Astrocyte (in vitro differentiated cells and primary cell): ENCODE measurements at regions not wholly inside any gene's neighbourhood (a gene's known extent, or its start where the extent isn't known, plus 50 kb on each side); places are given as distances from the start of the nearest gene placed in this dataset.

Source experiments
- DNase-seq: peaks from one replicate; pipeline ENCODE4 v3.0.0-alpha.2; 2010; ENCODE audit warnings: low read depth
- FAIRE-seq: peaks from 2 replicates; lab custom pipeline; 2011; peaks lifted over from hg19 to GRCh38; lab: Jason Lieb, UNC
- H2AFZ ChIP-seq: 2 replicates; pipeline ENCODE4 v1.6.0; 2012; ENCODE audit warnings: low read depth, low read length, inconsistent platforms
- H3K27ac ChIP-seq: 2 replicates; pipeline ENCODE4 v1.5.1; 2011; ENCODE audit warnings: low read depth, low read length, inconsistent platforms
- H3K27me3 ChIP-seq: 2 replicates; pipeline ENCODE4 v1.6.0; 2011; ENCODE audit warnings: low read length, inconsistent platforms; ENCODE audit not compliant: insufficient read depth
- H3K36me3 ChIP-seq: 2 replicates; pipeline ENCODE4 v1.5.1; 2011; ENCODE audit warnings: low read length, inconsistent platforms; ENCODE audit not compliant: insufficient read depth
- H3K4me1 ChIP-seq: 2 replicates; pipeline ENCODE4 v1.5.1; 2011; ENCODE audit warnings: low read length, inconsistent platforms; ENCODE audit not compliant: insufficient read depth
- H3K4me2 ChIP-seq: 2 replicates; pipeline ENCODE4 v1.6.0; 2012; ENCODE audit warnings: low read length, inconsistent platforms
- H3K4me3 ChIP-seq: 2 replicates; pipeline ENCODE4 v1.5.1; 2011; ENCODE audit warnings: low read depth, mild to moderate bottlenecking, low read length, inconsistent platforms; ENCODE audit not compliant: insufficient read depth
- H3K79me2 ChIP-seq: 2 replicates; pipeline ENCODE4 v1.6.0; 2012; ENCODE audit warnings: mild to moderate bottlenecking, low read length, inconsistent platforms; ENCODE audit not compliant: insufficient read depth
- H3K9ac ChIP-seq: 2 replicates; pipeline ENCODE4 v1.6.0; 2012; ENCODE audit warnings: mild to moderate bottlenecking, low read length, inconsistent platforms
- H3K9me3 ChIP-seq: 2 replicates; pipeline ENCODE4 v1.5.1; 2012; ENCODE audit warnings: low read depth, mild to moderate bottlenecking, low read length, inconsistent platforms; ENCODE audit not compliant: insufficient read depth
- H4K20me1 ChIP-seq: 2 replicates; pipeline ENCODE4 v1.6.0; 2012; ENCODE audit warnings: low read length, inconsistent platforms; ENCODE audit not compliant: insufficient read depth
- H3K27ac Mint-ChIP-seq: one replicate; pipeline ENCODE4 v1.8.0; 2021; ENCODE audit warnings: mild to moderate bottlenecking, mixed read lengths; ENCODE audit not compliant: unreplicated experiment
- H3K27me3 Mint-ChIP-seq: one replicate; pipeline ENCODE4 v1.8.0; 2021; ENCODE audit warnings: low read depth, mixed read lengths; ENCODE audit not compliant: unreplicated experiment
- H3K36me3 Mint-ChIP-seq: one replicate; pipeline ENCODE4 v1.8.0; 2021; ENCODE audit warnings: low read depth, mixed read lengths; ENCODE audit not compliant: unreplicated experiment
- H3K4me1 Mint-ChIP-seq: one replicate; pipeline ENCODE4 v1.8.0; 2021; ENCODE audit warnings: low read depth, mixed read lengths; ENCODE audit not compliant: unreplicated experiment
- H3K4me3 Mint-ChIP-seq: one replicate; pipeline ENCODE4 v1.8.0; 2021; ENCODE audit warnings: mild to moderate bottlenecking, moderate library complexity, mixed read lengths; ENCODE audit not compliant: unreplicated experiment
- H3K9me3 Mint-ChIP-seq: one replicate; pipeline ENCODE4 v1.8.0; 2021; ENCODE audit warnings: mild to moderate bottlenecking, mixed read lengths; ENCODE audit not compliant: unreplicated experiment
- CTCF ChIP-seq: IDR thresholded peaks from 2 replicates; pipeline ENCODE4 v1.5.1; 2011; ENCODE audit warnings: low read depth, mild to moderate bottlenecking, inconsistent platforms, low read length, moderate library complexity; ENCODE audit not compliant: insufficient read depth
- EZH2 ChIP-seq: IDR thresholded peaks from 2 replicates; pipeline ENCODE4 v1.6.1; 2012; ENCODE audit warnings: mild to moderate bottlenecking, low read length, inconsistent platforms; ENCODE audit not compliant: insufficient read depth

DNA sequence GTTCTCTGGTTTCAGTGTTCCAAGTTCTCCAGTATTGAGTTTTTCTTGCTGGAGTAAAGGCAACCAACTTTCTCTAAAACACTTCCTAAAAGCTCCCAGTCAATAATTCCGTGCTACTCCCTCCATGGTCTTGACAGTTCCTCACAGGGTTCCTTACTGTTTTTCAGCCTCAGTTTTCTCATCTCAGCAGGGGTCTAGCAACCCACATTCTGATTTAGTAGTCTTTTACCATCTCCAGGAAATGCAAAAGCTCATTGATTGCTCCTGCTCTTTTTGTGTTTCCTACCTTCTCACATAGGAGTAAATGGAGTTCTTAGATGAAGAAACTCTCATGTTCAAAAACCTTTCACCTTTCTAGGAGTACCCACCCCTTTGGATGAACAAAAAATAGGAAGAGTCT is 978.8 kb upstream of the POU3F3 start:
- Histone ChIP-seq H3K9ac (no peak overlapping the region), H3K4me1 (no peaks in the 10 kb centered on the region), H3K79me2 (no peaks in the 10 kb centered on the region), H3K4me3 (no peak overlapping the region), H3K36me3 (no peaks in the 10 kb centered on the region), H3K27ac (no peak overlapping the region), H4K20me1 (no peaks in the 10 kb centered on the region), H3K4me2 (peak overlapping the region; percentile 67), H3K27me3 (no peaks in the 10 kb centered on the region), H2AFZ (no peak overlapping the region), H3K9me3 (no peaks in the 10 kb centered on the region)
- Mint-ChIP-seq H3K4me1 (no peaks in the 10 kb centered on the region), H3K27me3 (no peaks in the 10 kb centered on the region), H3K4me3 (no peak overlapping the region), H3K27ac (no peak overlapping the region), H3K9me3 (no peaks in the 10 kb centered on the region), H3K36me3 (no peaks in the 10 kb centered on the region)
- DNase-seq (no peak), FAIRE-seq (no peak)
- TF ChIP-seq EZH2 (no peak), CTCF (no peak)

GRCh38 chr2:103875531-103875930 is 978.4 kb upstream of the POU3F3 start:
- no peaks in the 10 kb centered on the region for H3K4me1 Mint-ChIP-seq
- Histone ChIP-seq H3K9me3 (no peaks in the 10 kb centered on the region), H3K79me2 (no peaks in the 10 kb centered on the region), H3K9ac (no peak overlapping the region), H3K27me3 (no peaks in the 10 kb centered on the region), H4K20me1 (no peaks in the 10 kb centered on the region), H3K36me3 (no peaks in the 10 kb centered on the region), H3K4me1 (no peaks in the 10 kb centered on the region), H3K4me3 (no peak overlapping the region), H3K4me2 (peak overlapping the region; percentile 67), H2AFZ (no peak overlapping the region), H3K27ac (no peak overlapping the region)
- no peaks in the 10 kb centered on the region for H3K36me3 Mint-ChIP-seq
- FAIRE-seq (no peak), DNase-seq (no peak)
- TF ChIP-seq EZH2: no peak
- no peak for TF ChIP-seq CTCF
- H3K27ac Mint-ChIP-seq: no peak overlapping the region
- H3K4me3 Mint-ChIP-seq: no peak overlapping the region
- H3K9me3 Mint-ChIP-seq: no peaks in the 10 kb centered on the region
- no peaks in the 10 kb centered on the region for H3K27me3 Mint-ChIP-seq

DNA sequence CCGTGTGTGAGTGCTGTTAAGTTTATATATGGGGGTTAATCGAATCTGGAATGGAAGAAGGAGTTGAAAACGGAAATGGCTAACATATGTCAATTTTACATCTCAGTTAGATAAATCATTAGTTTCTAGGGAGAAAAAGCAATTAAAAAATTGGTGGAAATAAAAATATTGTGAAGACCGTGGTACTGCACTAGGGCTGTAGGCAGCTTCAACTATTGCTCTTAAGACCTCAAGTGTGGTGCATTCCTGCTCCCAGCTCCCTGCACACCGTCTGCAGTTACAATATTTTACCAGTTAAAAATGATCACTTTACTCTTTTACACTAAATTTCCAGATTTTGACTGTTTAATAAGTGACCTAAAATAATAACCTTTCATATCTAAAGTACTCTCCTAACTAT is 977.3 kb upstream of the POU3F3 start:
- no peaks in the 10 kb centered on the region for H3K4me1 Mint-ChIP-seq
- Histone ChIP-seq H3K27ac (no peak overlapping the region), H4K20me1 (no peaks in the 10 kb centered on the region), H3K27me3 (no peaks in the 10 kb centered on the region), H3K79me2 (no peaks in the 10 kb centered on the region), H3K36me3 (no peaks in the 10 kb centered on the region), H3K9ac (no peak overlapping the region), H2AFZ (no peak overlapping the region), H3K4me3 (no peak overlapping the region), H3K4me1 (no peaks in the 10 kb centered on the region), H3K4me2 (no peak overlapping the region), H3K9me3 (no peaks in the 10 kb centered on the region)
- no peak overlapping the region for H3K4me3 Mint-ChIP-seq
- no peak overlapping the region for H3K27ac Mint-ChIP-seq
- TF ChIP-seq CTCF (no peak), EZH2 (no peak)
- no peaks in the 10 kb centered on the region for H3K27me3 Mint-ChIP-seq
- DNase-seq: no peak
- H3K9me3 Mint-ChIP-seq: no peaks in the 10 kb centered on the region
- no peaks in the 10 kb centered on the region for H3K36me3 Mint-ChIP-seq
- no peak for FAIRE-seq
